ENCODE measurements at regions not wholly inside any gene's neighbourhood (a gene's known extent, or its start where the extent isn't known, plus 50 kb on each side); places are given as distances from the start of the nearest gene placed in this dataset.
"Not testable (repeated sequence)": the region's sequence is repeated elsewhere in the genome, so short reads cannot be mapped to it uniquely, and the experiment has no call there.

DNA sequence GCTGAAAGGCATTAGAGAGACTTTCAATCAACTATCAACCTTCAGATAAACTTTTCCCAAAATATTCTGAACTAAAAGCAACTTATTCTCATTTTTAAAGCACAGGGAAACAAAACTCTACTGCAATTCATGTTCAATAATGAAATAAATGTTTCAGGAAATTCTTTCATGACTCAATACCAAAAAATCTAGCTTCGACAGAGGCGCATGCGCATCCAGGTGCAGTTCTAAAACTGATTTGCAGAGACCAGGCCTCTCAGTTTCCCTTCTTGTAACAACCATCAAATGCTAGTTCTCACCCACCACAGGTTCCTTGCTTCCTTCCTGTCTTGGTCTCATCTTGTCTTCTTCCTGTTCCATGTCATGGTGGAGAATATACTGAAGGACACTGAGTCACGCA, 55.3 kb upstream of the NRBF2 start:
- peaks cover 11% of the 10 kb centered on the region for H3K27me3 Mint-ChIP-seq
- CTCF ChIA-PET, result no interaction called here
- no peaks in the 10 kb centered on the region for H3K36me3 Mint-ChIP-seq
- no peak overlapping the region for H3K4me3 Mint-ChIP-seq
- DNase-seq, result no peak
- no peak overlapping the region for H3K27ac Mint-ChIP-seq
- H3K9me3 Mint-ChIP-seq, result no peaks in the 10 kb centered on the region
- H3K4me1 Mint-ChIP-seq, result peaks cover 7% of the 10 kb centered on the region

DNA sequence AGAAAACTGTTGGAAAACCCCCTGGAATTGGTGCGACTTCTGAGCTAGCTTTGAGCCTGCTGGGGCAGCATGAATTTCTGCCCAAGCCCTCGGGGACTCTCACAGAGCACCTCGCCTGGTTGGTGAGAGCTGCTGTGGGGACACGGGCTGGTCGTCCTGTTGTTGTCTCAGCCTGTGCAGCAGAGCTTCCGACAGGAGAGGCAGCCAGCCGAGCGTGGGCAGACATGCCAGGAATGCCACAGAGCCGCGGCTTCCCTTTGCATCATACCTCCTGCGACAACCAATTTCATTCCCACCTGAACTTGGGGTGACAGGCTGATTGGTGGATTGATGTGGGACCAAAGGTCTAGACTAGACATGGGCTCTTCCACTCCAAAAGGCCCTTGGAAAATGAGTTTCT, 60.2 kb upstream of the NRBF2 start:
- CTCF ChIA-PET, result no interaction called here
- H3K9me3 Mint-ChIP-seq, result no peaks in the 10 kb centered on the region
- no peak for DNase-seq
- H3K27ac Mint-ChIP-seq, result no peak overlapping the region
- no peak overlapping the region for H3K4me3 Mint-ChIP-seq
- peaks cover 26% of the 10 kb centered on the region for H3K27me3 Mint-ChIP-seq
- H3K36me3 Mint-ChIP-seq, result no peaks in the 10 kb centered on the region
- H3K4me1 Mint-ChIP-seq, result peaks cover 12% of the 10 kb centered on the region

DNA sequence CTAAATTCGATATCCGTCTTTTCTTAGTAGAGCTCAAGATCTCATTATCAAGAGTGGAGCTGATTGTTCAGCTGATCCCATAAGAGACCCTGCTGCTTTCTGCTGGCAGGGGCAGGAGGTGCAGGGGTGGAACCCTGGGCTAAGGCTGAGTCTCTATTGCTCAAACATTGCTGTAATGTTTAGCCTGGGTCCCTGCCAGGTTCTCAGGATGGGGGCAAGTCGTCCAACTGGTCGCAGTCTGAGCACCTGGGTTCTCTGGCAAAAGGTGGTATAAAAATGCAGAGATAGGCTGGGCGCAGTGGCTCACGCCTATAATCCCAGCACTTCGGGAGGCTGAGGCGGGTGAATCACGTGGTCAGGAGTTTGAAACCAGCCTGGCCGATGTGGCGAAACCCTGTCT, 62.0 kb upstream of the NRBF2 start:
- no peaks in the 10 kb centered on the region for H3K36me3 Mint-ChIP-seq
- no peaks in the 10 kb centered on the region for H3K9me3 Mint-ChIP-seq
- H3K4me3 Mint-ChIP-seq, result no peak overlapping the region
- peaks cover 8% of the 10 kb centered on the region for H3K4me1 Mint-ChIP-seq
- peaks cover 34% of the 10 kb centered on the region for H3K27me3 Mint-ChIP-seq
- CTCF ChIA-PET, result no interaction called here
- no peak for DNase-seq
- no peak overlapping the region for H3K27ac Mint-ChIP-seq

DNA sequence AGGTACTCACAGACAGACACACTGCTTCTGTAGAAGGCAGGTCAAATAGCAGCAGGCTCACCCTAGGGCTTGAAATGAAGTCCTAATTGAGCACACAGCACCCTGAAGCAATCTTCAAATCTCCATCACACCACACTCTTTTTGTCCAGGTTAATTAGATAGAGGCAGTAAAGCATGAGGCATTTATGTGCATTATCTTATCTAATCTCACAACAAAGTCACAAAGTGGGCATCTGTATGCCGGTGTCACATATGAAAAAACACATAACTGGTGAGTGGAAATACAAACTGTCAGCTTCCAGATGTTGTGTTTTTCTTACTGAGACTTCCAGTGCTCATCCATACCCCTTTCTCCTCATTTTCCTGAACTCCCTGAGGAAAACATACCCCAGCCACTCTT, 63.8 kb upstream of the NRBF2 start:
- no peak for DNase-seq
- CTCF ChIA-PET, result no interaction called here
- Mint-ChIP-seq H3K4me3 (no peak overlapping the region), H3K27ac (no peak overlapping the region), H3K27me3 (peaks cover 38% of the 10 kb centered on the region), H3K4me1 (peaks cover 8% of the 10 kb centered on the region), H3K36me3 (no peaks in the 10 kb centered on the region), H3K9me3 (no peaks in the 10 kb centered on the region)

DNA sequence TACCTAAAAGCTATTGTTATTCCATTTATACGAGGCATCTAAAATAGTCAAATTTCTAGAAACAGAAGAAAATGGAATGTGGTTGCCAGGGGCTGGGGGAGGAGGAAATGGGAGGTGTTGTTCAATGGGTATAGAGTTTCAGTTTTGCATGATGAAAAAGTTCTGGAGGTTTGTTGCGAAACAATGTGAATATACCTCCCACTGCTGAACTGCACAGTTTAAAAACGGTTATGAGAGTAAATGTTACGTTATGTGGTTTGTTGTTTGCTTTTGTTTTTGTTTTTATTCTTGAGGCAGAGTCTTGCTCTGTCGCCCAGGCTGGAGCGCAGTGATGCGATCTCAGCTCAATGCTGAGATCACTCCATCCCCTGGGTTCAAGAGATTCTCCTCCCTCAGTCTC, 64.9 kb upstream of the NRBF2 start:
- no peaks in the 10 kb centered on the region for H3K9me3 Mint-ChIP-seq
- H3K27ac Mint-ChIP-seq, result no peak overlapping the region
- CTCF ChIA-PET, result no interaction called here
- H3K4me3 Mint-ChIP-seq, result no peak overlapping the region
- peaks cover 45% of the 10 kb centered on the region for H3K27me3 Mint-ChIP-seq
- no peaks in the 10 kb centered on the region for H3K36me3 Mint-ChIP-seq
- H3K4me1 Mint-ChIP-seq, result peaks cover 8% of the 10 kb centered on the region
- no peak for DNase-seq

DNA sequence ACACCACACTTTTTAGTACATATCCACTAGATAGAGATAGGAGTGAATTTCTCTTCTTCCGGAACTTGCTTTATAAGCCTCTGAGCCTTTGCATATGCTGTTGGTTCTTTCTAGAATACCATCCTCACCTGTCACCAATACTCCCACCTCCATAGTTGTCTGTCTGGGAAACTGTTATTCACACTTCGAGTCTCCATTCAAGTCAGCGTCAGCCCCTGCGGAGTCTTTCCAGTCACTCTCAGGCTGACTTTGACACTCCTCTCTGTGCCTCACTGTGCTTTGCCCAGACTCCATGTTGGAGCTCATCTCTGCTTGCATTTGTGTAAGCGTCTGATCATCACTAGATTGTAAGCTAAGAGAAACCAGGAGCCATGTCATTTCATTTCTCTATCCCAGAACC, 66.5 kb upstream of the NRBF2 start:
- H3K27ac Mint-ChIP-seq, result no peak overlapping the region
- H3K4me1 Mint-ChIP-seq, result peaks cover 8% of the 10 kb centered on the region
- no peaks in the 10 kb centered on the region for H3K9me3 Mint-ChIP-seq
- H3K27me3 Mint-ChIP-seq, result peaks cover 45% of the 10 kb centered on the region
- H3K36me3 Mint-ChIP-seq, result no peaks in the 10 kb centered on the region
- CTCF ChIA-PET, result no interaction called here
- no peak overlapping the region for H3K4me3 Mint-ChIP-seq
- no peak for DNase-seq

DNA sequence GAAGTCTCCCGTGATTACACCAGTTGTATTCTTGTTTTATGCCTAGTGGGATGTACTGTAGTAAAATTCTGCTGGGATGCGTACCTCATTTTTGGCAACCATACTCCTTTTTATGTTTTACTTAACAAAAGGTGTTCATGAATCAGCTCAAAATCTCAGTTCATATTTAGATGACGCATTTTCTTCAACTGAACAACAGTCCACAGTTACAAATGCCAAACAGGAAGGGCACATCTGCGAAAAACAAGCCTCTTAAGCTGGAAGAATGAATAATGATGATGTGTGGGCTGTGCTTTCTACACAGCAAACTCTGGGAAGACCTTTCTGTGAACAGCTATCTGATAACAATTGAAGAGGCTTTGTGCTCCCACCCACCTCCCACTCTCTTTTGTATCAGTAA, 68.4 kb upstream of the NRBF2 start:
- no peak for DNase-seq
- Mint-ChIP-seq H3K9me3 (no peaks in the 10 kb centered on the region), H3K4me3 (no peak overlapping the region), H3K27ac (no peak overlapping the region), H3K27me3 (peaks cover 36% of the 10 kb centered on the region), H3K4me1 (peaks cover 8% of the 10 kb centered on the region), H3K36me3 (no peaks in the 10 kb centered on the region)
- CTCF ChIA-PET, result interaction anchor here (1.1 to 1.7 kb wide), 2 partner anchors 19 to 468 kb away, joined by 3 to 5 read pairs; no protein-coding TSS in a partner anchor

DNA sequence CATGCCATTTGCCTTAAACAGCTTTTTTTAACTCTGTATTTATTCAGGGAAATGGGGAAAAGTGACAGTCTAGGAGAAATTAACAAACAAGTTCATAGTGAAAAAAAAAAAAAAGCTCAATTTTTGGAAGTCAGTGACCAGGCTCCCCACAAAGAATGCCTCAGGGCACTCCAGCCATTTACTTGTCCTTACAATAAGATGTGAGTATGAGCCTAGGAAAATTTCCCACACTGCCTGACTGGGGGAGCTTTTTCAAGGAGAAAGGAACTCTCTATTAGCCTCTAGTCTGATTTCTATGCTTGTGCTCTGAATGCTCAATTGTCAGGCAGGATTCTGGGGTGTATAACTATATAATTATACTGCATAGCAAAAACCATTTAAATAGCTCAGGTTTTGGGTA, 74.9 kb upstream of the NRBF2 start:
- Mint-ChIP-seq H3K27ac (no peak overlapping the region), H3K4me1 (no peaks in the 10 kb centered on the region), H3K9me3 (no peaks in the 10 kb centered on the region), H3K27me3 (peaks cover 7% of the 10 kb centered on the region), H3K4me3 (no peak overlapping the region), H3K36me3 (no peaks in the 10 kb centered on the region)
- no peak for DNase-seq
- CTCF ChIA-PET, result no interaction called here

DNA sequence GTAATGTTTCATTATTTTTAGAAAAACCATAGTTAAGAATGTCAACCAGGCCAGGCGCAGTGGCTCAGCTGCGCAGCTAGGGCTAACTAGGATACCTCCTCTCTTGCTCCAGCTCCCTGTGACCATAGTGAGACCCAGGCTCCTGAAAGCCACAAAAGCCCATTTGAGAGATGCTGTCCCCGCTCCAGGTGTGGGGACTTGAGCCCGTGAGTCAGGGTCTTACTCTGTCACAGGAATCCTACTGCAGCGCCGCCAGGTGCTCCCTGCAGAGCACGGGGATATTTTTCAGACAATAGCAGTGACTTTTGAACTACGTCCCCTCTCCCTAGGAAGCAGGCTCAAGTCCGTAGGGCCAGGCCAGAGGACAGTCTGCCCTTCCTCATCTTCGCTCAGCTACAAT, 75.6 kb upstream of the NRBF2 start:
- CTCF ChIA-PET, result interaction anchor here (0.9 kb wide), 1 partner anchor 26 kb away, joined by 3 read pairs; no protein-coding TSS in a partner anchor
- no peaks in the 10 kb centered on the region for H3K9me3 Mint-ChIP-seq
- H3K27me3 Mint-ChIP-seq, result peaks cover 3% of the 10 kb centered on the region

DNA sequence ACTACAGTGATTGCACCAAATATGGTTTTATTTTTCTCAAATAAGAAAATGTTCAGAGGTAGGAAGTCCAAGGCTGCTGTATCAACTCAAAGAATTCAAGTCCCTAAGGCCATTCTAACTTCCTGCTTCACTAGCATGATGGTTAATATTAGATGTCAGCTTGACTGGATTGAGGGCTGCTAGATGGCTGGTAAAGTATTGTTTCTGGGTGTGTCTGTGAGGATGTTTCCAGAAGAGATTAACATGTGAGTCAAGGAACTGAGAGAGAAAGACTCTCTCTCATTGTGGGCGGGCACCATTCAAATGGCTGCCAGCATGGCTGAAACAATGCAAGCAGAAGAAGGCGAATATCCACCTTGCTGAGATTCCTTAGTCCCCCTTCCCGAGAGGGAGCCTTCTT, 77.4 kb upstream of the NRBF2 start:
- no peaks in the 10 kb centered on the region for H3K36me3 Mint-ChIP-seq
- H3K27ac Mint-ChIP-seq, result no peak overlapping the region
- H3K27me3 Mint-ChIP-seq, result no peaks in the 10 kb centered on the region
- CTCF ChIA-PET, result no interaction called here
- DNase-seq, result no peak
- no peak overlapping the region for H3K4me3 Mint-ChIP-seq
- no peaks in the 10 kb centered on the region for H3K9me3 Mint-ChIP-seq
- H3K4me1 Mint-ChIP-seq, result no peaks in the 10 kb centered on the region

More for the DNA sequence above, 75.6 kb upstream of the NRBF2 start:
- no peak overlapping the region for H3K4me3 Mint-ChIP-seq
- no peaks in the 10 kb centered on the region for H3K4me1 Mint-ChIP-seq
- no peak overlapping the region for H3K27ac Mint-ChIP-seq
- DNase-seq, result no peak
- no peaks in the 10 kb centered on the region for H3K36me3 Mint-ChIP-seq

DNA sequence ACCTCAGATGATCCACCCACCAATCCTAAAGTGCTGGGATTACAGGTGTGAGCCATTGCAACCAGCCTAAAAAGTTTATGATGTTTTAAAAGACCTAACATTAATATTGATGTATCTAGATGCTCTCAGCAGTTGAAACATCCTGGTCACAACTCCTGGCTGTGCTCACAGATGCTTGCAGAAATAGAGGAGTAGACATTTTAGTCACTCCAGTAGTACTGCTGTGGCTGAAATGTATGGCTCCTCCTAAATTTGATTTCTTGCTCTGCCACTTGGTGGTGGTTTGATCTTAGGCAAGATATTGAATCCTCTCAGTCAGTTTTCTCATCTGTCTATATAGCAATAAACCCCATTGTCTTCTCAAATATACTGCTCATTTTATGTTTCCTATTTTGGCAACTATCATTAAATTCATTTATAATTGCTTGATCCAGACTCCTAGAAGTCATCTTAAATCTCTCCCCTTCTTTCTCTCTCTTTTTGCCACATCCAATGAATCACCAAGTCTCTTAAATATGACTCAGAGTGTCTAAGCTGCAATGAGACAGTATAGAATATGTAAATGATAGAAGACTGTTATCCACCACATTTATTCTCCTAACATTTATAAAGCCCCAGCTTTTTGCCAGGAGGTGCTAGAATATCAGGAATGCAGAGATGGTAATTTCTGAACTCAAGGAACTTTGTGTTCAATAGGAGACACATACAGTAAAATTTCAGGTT, 78.1 kb upstream of the NRBF2 start:
- no peaks in the 10 kb centered on the region for H3K27me3 Mint-ChIP-seq
- no peak overlapping the region for H3K27ac Mint-ChIP-seq
- H3K36me3 Mint-ChIP-seq, result no peaks in the 10 kb centered on the region
- H3K4me1 Mint-ChIP-seq, result no peaks in the 10 kb centered on the region
- H3K9me3 Mint-ChIP-seq, result no peaks in the 10 kb centered on the region
- H3K4me3 Mint-ChIP-seq, result no peak overlapping the region
- CTCF ChIA-PET, result no interaction called here
- DNase-seq, result no peak

DNA sequence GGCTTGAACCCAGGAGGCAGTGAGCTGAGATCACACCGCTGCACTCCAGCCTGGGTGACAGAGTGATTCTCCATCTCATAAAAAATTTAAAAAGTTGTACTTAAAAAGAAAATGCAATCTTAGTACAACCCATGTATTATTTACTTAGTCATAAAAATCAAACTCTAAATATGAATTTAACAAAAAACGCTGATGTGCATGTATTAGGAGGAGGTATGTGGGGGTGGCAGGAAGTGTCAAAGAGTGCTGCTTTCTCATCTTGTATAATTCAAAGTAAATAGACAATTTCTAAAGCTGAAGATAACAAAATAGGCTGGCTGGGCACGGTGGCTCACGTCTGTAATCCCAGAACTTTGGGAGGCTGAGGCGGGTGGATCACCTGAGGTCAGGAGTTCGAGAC, 81.0 kb upstream of the NRBF2 start:
- no peaks in the 10 kb centered on the region for H3K4me1 Mint-ChIP-seq
- CTCF ChIA-PET, result no interaction called here
- H3K27me3 Mint-ChIP-seq, result peaks cover 6% of the 10 kb centered on the region
- no peak overlapping the region for H3K27ac Mint-ChIP-seq
- H3K9me3 Mint-ChIP-seq, result no peaks in the 10 kb centered on the region
- H3K4me3 Mint-ChIP-seq, result no peak overlapping the region
- H3K36me3 Mint-ChIP-seq, result no peaks in the 10 kb centered on the region
- DNase-seq, result no peak

DNA sequence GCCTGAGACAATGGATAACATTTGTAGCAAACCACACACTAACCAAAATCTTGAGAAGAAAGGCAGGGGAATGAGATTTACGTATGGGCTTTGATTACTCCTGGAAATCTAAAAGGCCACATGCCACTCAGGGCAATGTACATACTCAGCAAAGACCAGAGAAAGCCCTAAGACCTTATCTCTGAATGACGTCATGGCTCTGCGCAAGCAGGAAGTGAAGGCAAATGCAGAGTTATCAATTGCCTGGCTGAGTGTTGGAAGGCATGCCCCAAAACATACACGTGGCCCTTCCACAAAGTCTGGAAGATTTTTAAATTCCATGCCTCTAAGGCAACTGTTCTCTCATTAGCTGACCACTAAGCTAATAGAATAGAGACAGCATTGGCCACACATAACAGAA, 90.9 kb upstream of the NRBF2 start:
- Mint-ChIP-seq H3K27me3 (peaks cover 15% of the 10 kb centered on the region), H3K9me3 (peaks cover under 1% of the 10 kb centered on the region), H3K27ac (no peak overlapping the region), H3K36me3 (no peaks in the 10 kb centered on the region), H3K4me3 (no peak overlapping the region), H3K4me1 (no peaks in the 10 kb centered on the region)
- CTCF ChIA-PET, result no interaction called here
- no peak for DNase-seq

DNA sequence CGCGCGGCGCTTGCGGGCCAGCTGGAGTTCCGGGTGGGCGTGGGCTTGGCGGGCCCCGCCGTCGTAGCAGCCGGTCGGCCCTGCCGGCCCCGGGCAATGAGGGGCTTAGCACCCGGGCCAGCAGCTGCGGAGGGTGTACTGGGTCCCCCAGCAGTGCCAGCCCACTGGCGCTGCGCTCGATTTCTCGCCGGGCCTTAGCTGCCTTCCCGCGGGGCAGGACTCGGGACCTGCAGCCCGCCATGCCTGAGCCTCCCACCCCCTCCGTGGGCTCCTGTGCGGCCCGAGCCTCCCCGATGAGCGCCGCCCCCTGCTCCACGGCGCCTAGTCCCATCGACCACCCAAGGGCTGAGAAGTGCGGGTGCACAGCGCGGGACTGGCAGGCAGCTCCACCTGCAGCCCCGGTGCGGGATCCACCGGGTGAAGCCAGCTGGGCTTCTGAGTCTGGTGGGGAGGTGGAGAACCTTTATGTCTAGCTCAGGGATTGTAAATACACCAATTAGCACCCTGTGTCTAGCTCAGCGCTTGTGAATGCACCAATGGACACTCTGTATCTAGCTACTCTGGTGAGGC, 99.4 kb upstream of the NRBF2 start:
- H3K4me1 Mint-ChIP-seq, CTCF ChIA-PET, H3K27ac Mint-ChIP-seq, DNase-seq, H3K4me3 Mint-ChIP-seq, H3K36me3 Mint-ChIP-seq, H3K27me3 Mint-ChIP-seq, H3K9me3 Mint-ChIP-seq: not testable (repeated sequence)

DNA sequence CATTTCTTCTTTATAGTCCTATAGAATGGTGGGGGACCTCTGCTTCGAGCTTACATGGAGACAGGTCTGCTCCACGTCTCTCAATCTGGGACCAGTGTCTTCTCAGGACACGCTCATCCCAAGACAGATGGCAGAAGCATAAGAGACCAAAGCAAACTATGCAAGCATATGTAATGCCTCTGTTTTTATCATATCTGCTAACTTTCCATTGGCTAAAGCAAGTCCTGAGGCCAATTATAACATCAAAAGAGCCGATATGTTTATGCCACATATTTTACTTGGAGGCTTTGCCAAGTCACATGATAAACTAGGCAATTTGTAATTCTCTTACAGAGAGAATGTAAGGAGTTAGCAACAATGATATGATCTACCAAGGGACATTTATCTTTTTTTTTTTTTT, 102.6 kb upstream of the NRBF2 start:
- no peaks in the 10 kb centered on the region for H3K4me1 Mint-ChIP-seq
- no peak for DNase-seq
- no peaks in the 10 kb centered on the region for H3K36me3 Mint-ChIP-seq
- CTCF ChIA-PET, result no interaction called here
- H3K4me3 Mint-ChIP-seq, result no peak overlapping the region
- no peak overlapping the region for H3K27ac Mint-ChIP-seq
- H3K27me3 Mint-ChIP-seq, result no peaks in the 10 kb centered on the region
- no peaks in the 10 kb centered on the region for H3K9me3 Mint-ChIP-seq
